SK-N-SH treated with all-trans-retinoic acid at 6 μM for 48 hours (cell line): ENCODE measurements at regions not wholly inside any gene's neighbourhood (a gene's known extent, or its start where the extent isn't known, plus 50 kb on each side); places are given as distances from the start of the nearest gene placed in this dataset.

Experiments used
- ATAC-seq: fragments of 200-7000 bp; cut with Tn5 transposase; 3 replicates; pipeline ENCODE4 v1.9.1; 2020; ENCODE audit warnings: mild to moderate bottlenecking, moderate library complexity
- BACH2 ChIP-seq: fragments of 250-450 bp; sonication (Bioruptor Pico); IDR thresholded peaks from 2 replicates; pipeline ENCODE4 v1.9.0; 2021; ENCODE audit warnings: mild to moderate bottlenecking, borderline replicate concordance
- CSDC2 ChIP-seq: fragments of 250-450 bp; sonication (Bioruptor Pico); IDR thresholded peaks from 2 replicates; pipeline ENCODE4 v1.5.0; 2020; ENCODE audit warnings: mild to moderate bottlenecking, moderate library complexity
- CSRNP3 ChIP-seq: fragments of 250-450 bp; sonication (Bioruptor Pico); IDR thresholded peaks from 2 replicates; pipeline ENCODE4 v1.5.1; 2021; ENCODE audit warnings: mild to moderate bottlenecking, moderate library complexity
- ESRRG ChIP-seq: fragments of 250-450 bp; sonication (Bioruptor Pico); IDR thresholded peaks from 2 replicates; pipeline ENCODE4 v1.6.1; 2021; ENCODE audit warnings: mild to moderate bottlenecking
- GLIS3 ChIP-seq: fragments of 250-450 bp; sonication (Bioruptor Pico); IDR thresholded peaks from 2 replicates; pipeline ENCODE4 v1.5.0; 2020; ENCODE audit warnings: mild to moderate bottlenecking, moderate library complexity
- ISL1 ChIP-seq: fragments of 250-450 bp; sonication (Bioruptor Pico); IDR thresholded peaks from 2 replicates; pipeline ENCODE4 v2.1.2; 2022; ENCODE audit warnings: mild to moderate bottlenecking, moderate library complexity
- OSR1 ChIP-seq: fragments of 250-450 bp; sonication (Bioruptor Pico); IDR thresholded peaks from 2 replicates; pipeline ENCODE4 v1.8.0; 2022; ENCODE audit warnings: moderate library complexity, mild to moderate bottlenecking, inconsistent platforms
- POU6F1 ChIP-seq: fragments of 250-450 bp; sonication (Bioruptor Pico); IDR thresholded peaks from 2 replicates; pipeline ENCODE4 v1.8.0; 2021; ENCODE audit warnings: low read depth, mild to moderate bottlenecking, moderate library complexity, borderline replicate concordance
- PPARA ChIP-seq: fragments of 250-450 bp; sonication (Bioruptor Pico); IDR thresholded peaks from 2 replicates; pipeline ENCODE4 v1.5.0; 2020; ENCODE audit warnings: mild to moderate bottlenecking, borderline replicate concordance
- TCF4 ChIP-seq: fragments of 250-450 bp; sonication (Bioruptor Pico); IDR thresholded peaks from 2 replicates; pipeline ENCODE4 v1.8.0; 2021; ENCODE audit warnings: mild to moderate bottlenecking, moderate library complexity, borderline replicate concordance
- TOX ChIP-seq: fragments of 250-450 bp; sonication (Bioruptor Pico); IDR thresholded peaks from 2 replicates; pipeline ENCODE4 v1.8.0; 2021; ENCODE audit warnings: mild to moderate bottlenecking, moderate library complexity, borderline replicate concordance
- TSHZ2 ChIP-seq: fragments of 250-450 bp; sonication (Bioruptor Pico); IDR thresholded peaks from 2 replicates; pipeline ENCODE4 v1.5.0; 2020; ENCODE audit warnings: mild to moderate bottlenecking, moderate library complexity
- ZFP3 ChIP-seq: fragments of 250-450 bp; sonication (Bioruptor Pico); IDR thresholded peaks from 2 replicates; pipeline ENCODE4 v1.5.0; 2020; ENCODE audit warnings: mild to moderate bottlenecking, moderate library complexity
- ZFP30 ChIP-seq: fragments of 450-650 bp; formaldehyde crosslinking; IDR thresholded peaks from 2 replicates; pipeline ENCODE4 v1.5.0; 2022; ENCODE audit warnings: mild to moderate bottlenecking, moderate library complexity
- ZNF565 ChIP-seq: fragments of 450-650 bp; formaldehyde crosslinking; conservative IDR thresholded peaks from 2 replicates; pipeline ENCODE4 v1.5.0; 2020; ENCODE audit warnings: low read depth, mild to moderate bottlenecking, moderate library complexity
- ZNF70 ChIP-seq: fragments of 450-650 bp; formaldehyde crosslinking; IDR thresholded peaks from 2 replicates; pipeline ENCODE4 v1.5.0; 2020; ENCODE audit warnings: mild to moderate bottlenecking, moderate library complexity
- ZNF8 ChIP-seq: fragments of 450-650 bp; formaldehyde crosslinking; IDR thresholded peaks from 2 replicates; pipeline ENCODE4 v1.5.0; 2020; ENCODE audit warnings: mild to moderate bottlenecking, moderate library complexity

GRCh38 chr11:92131289-92131865 is 93.2 kb upstream of the FAT3 start (continued):
- no peak for TF ChIP-seq PPARA

- ATAC-seq = peak; percentile 90
- TF ChIP-seq CSDC2 (CRISPR knock-in tag) (no peak), ISL1 (CRISPR knock-in tag) (peak; percentile 19; the same call in 1 of the 2 replicates)
These were observed 94.2 kb upstream of the FAT3 start for GRCh38 chr11:92130421-92130831.

GRCh38 chr11:92129811-92130210 is 94.8 kb upstream of the FAT3 start:
- ATAC-seq = peak; percentile 15; the same call in 2 of the 3 replicates
- TF ChIP-seq ZNF565 = no peak
- TF ChIP-seq TOX (CRISPR knock-in tag) = no peak
- no peak for TF ChIP-seq BACH2 (CRISPR knock-in tag)

GRCh38 chr11:92128026-92128425 is 96.6 kb upstream of the FAT3 start:
- no peak for TF ChIP-seq OSR1
- no peak for TF ChIP-seq ZNF8
- no peak for TF ChIP-seq CSDC2 (CRISPR knock-in tag)
- TF ChIP-seq ZFP30 (CRISPR knock-in tag) = no peak
- no peak for TF ChIP-seq TSHZ2 (CRISPR knock-in tag)
- no peak for TF ChIP-seq ZNF70 (CRISPR knock-in tag)
- TF ChIP-seq ISL1 (CRISPR knock-in tag) = no peak
- no peak for TF ChIP-seq PPARA
- ATAC-seq = no peak

GRCh38 chr11:92125321-92125720 is 99.3 kb upstream of the FAT3 start:
- no peak for ATAC-seq
- no peak for TF ChIP-seq TCF4 (CRISPR knock-in tag)
- TF ChIP-seq ZNF8 = no peak
- no peak for TF ChIP-seq TSHZ2 (CRISPR knock-in tag)
- TF ChIP-seq TOX (CRISPR knock-in tag) = no peak
- TF ChIP-seq POU6F1 (CRISPR knock-in tag) = no peak
- TF ChIP-seq ESRRG (CRISPR knock-in tag) = no peak
- no peak for TF ChIP-seq OSR1
- no peak for TF ChIP-seq ZFP3 (CRISPR knock-in tag)
- TF ChIP-seq CSRNP3 (CRISPR knock-in tag) = no peak
- TF ChIP-seq ZNF70 (CRISPR knock-in tag) = no peak
- TF ChIP-seq GLIS3 (CRISPR knock-in tag) = no peak
- TF ChIP-seq PPARA = no peak
- TF ChIP-seq ZFP30 (CRISPR knock-in tag) = no peak
